ENCODE measurements at regions not wholly inside any gene's neighbourhood (a gene's known extent, or its start where the extent isn't known, plus 50 kb on each side); places are given as distances from the start of the nearest gene placed in this dataset.

DNA sequence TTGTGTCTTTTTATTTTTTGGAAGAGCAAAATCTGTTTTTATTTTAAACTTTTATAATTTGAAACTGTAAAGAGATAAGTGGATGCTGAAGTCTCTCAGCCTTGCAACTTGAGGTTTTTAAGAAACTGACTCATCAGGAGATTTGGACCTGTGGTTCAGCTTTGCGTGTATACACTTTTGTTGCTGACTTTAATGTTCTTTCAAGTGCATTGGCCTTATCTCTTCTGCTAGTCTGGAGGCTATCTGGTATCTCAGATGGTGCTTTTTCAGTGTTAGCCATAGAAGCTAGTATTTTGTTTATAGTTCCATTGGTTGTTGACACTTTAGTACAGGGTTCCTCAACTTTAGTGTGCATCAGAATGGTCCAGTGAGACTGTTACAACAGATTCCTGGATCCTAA, 504.0 kb upstream of the SPTLC3 start:
- TF ChIP-seq POLR2AphosphoS5 (IDR thresholded peaks at IDR 0.05; ENCODE audit: insufficient read depth, low read depth, low read length), result no peak
- TF ChIP-seq, protein P1, sequence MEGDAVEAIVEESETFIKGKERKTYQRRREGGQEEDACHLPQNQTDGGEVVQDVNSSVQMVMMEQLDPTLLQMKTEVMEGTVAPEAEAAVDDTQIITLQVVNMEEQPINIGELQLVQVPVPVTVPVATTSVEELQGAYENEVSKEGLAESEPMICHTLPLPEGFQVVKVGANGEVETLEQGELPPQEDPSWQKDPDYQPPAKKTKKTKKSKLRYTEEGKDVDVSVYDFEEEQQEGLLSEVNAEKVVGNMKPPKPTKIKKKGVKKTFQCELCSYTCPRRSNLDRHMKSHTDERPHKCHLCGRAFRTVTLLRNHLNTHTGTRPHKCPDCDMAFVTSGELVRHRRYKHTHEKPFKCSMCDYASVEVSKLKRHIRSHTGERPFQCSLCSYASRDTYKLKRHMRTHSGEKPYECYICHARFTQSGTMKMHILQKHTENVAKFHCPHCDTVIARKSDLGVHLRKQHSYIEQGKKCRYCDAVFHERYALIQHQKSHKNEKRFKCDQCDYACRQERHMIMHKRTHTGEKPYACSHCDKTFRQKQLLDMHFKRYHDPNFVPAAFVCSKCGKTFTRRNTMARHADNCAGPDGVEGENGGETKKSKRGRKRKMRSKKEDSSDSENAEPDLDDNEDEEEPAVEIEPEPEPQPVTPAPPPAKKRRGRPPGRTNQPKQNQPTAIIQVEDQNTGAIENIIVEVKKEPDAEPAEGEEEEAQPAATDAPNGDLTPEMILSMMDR (IDR thresholded peaks at IDR 0.05; ENCODE audit: extremely low read depth in 1 of 2, insufficient read depth in 1 of 2, low read depth in 1 of 2, low read length in 2 of 2), result no peak
